CD4-positive, alpha-beta T cell treated with Interleukin-21 for 1 hour (primary cell): ENCODE measurements at regions not wholly inside any gene's neighbourhood (a gene's known extent, or its start where the extent isn't known, plus 50 kb on each side); places are given as distances from the start of the nearest gene placed in this dataset.
"Not testable (repeated sequence)": the region's sequence is repeated elsewhere in the genome, so short reads cannot be mapped to it uniquely, and the experiment has no call there.

ENCODE experiments used
- DNase-seq: peaks from one replicate; pipeline ENCODE4 v3.0.0-alpha.2; 2020

GRCh38 chr1:10867914-10868598 lies 71.6 kb upstream of the CASZ1 start:
- DNase-seq, result no peak

DNA sequence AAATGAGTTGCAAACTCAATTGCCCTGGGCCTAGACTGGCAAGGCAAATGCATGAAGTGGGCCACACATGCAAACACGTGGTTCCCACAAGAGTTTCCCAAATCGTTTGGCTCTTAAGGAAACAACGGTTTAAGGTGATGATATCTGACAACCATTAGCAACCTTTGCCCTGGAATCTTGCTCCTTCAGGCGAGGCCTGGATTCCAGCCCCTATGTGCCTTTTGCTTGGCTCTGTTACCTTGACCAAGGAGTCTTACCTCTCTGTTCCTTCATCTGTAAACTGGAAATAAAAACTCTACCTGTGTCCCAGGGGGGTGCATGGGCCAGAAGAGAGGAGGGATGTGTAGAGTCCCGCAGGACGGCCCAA lies 72.1 kb upstream of the CASZ1 start:
- no peak for DNase-seq

- no peak for DNase-seq
These were observed 73.5 kb upstream of the CASZ1 start for GRCh38 chr1:10869933-10870332.

DNA sequence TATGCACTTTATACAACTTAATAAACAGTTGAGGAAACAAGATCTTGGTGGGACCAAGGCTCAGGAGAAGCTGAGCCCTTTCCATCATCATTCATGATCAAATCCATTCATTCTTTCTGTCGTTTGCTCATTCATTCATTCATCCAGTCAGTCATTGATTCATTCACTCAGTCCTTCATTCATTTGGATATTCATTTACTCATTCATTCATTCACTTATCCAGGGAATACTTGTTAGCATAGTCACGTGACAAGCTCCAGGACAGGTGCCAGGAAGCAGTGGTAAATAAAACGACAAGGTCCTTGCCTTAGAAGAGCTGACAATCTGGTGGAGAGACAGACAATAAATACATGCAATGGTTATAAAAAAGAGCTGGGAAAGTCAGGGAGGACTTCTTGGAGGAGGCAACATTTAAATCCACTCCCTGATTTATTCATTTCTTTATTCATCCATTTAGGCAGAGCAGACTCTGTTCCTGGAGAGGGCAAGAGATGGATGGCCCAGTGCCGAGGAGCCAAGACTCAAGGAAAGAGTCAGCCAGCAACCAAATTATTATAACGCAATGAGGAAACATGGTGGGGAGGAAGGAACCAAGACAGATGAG lies 74.1 kb upstream of the CASZ1 start:
- DNase-seq, result no peak

DNA sequence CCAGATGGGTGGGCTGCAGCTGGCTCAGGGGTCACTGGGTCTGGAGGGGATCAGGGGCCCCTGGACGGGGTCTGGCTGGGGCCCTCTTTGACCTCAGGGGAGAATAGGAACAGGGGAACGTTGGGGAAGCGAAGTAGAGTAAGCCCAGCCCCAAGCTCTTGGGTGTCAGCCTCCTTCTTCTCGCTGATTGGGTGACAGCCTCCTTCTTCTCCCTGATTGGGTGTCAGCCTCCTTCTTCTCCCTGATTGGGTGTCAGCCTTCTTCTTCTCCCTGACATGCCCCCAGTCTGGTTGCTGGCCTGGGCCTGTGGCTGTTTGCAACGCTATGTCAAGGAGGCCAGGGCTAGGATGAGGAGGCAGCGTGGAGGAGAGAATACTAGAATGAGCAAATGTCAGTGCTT lies 76.7 kb upstream of the CASZ1 start:
- DNase-seq, result no peak

GRCh38 chr1:10874351-10874750 lies 77.9 kb upstream of the CASZ1 start:
- DNase-seq, result no peak

- DNase-seq, result no peak
These were observed 81.4 kb upstream of the CASZ1 start for GRCh38 chr1:10877894-10878293.

GRCh38 chr1:10878469-10878868 lies 82.0 kb upstream of the CASZ1 start:
- no peak for DNase-seq

DNA sequence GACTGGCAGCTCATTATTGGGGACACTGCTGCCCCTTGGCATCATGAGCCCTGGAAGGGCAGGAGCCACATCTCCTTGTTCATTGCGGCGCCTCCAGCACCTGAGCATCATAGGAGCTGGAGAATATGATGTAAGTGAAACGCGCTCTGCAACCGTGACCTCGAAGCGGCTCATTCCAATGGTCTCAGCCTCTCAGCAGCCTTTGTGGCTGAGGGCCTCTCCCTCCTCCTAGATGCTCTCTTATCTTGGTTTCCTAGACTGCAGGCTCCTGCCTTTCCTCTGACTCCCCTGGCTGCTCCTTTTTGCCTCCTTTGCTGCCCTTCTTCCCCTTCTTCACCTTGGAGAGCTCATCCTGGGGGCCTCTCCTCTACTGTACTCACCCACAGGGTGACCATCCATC lies 83.6 kb upstream of the CASZ1 start:
- no peak for DNase-seq

- no peak for DNase-seq
These were observed 84.6 kb upstream of the CASZ1 start for GRCh38 chr1:10881046-10881445.

DNA sequence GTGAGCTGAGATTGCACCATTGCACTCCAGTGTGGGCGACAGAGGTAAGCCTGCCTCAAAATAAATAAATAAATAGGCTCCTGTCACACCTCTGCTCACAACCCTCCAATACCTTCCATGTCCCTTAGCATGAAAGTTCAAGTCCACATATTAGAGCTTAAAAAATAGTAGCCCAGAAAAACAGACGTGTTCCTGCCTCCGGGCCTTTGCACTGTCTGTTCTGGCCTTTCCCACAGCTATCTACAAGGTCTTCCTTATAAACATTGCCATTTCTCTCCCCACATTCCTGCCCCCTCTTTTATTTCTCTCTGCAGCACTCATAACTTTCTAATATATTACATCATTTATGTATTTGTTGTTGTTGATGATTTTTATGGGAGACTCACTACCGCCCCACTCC lies 85.6 kb upstream of the CASZ1 start:
- DNase-seq, result no peak

DNA sequence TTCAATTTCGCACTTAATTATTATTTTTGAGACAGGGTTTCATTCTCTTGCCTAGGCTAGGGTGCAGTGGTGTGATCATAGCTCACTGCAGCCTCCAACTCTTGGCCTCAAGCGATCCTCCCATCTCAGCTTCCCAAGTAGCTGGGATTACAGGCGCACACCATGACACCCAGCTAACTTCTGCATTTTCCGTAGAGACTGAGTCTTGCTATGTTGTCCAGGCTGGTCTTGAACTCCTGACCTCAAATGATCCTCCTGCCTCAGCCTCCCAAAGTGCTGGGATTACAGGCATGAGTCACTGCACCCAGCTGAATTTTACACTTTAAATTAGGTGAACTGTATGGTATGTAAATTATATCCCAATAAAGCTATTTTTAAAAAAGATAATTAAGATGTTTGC lies 90.6 kb upstream of the CASZ1 start:
- not testable (repeated sequence) for DNase-seq

- no peak for DNase-seq
These were observed 91.8 kb upstream of the CASZ1 start for GRCh38 chr1:10888291-10888690.

DNA sequence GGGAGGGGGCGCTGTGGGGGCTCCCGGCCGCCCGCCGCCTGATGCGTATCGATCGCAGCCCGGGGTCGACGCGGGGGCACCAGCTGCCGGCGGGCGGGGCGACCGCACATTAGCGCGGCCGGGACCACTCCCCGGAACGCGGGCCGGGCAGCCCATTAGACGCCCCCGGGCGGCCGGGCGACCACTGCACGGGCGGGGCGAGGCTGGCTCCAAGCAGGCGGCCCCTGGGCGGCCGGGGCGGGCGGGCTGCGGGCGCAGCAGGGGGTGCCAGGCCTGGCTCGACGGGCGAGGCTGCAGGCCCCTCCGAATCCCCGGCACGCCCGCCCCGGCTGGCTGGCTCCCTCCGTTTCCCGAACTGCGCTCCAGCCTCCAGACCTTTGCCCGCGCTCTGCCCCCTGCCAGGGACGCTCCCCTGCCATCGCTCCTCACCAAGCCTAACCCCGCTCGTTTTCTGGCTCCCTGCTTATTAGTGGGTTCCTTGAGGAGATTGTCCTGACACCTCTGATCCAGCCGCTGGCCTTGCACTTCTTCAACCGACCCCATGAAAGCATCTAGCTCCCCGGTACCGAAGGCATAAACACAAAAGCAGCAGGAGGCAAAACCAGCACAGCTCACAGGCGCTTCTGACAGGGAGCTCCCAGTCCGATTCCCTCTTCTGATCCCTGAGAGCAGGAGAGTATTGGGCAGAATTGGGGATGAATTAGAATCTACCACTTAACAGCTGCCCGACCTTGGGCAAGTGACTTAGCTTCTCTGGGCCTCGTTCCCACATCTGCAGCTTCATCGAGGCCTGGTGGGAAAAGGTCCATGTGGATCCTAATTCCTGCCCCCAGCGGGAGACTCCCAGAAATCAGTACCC lies 92.6 kb upstream of the CASZ1 start:
- DNase-seq, result no peak

- no peak for DNase-seq
These were observed 93.4 kb upstream of the CASZ1 start for GRCh38 chr1:10889650-10890353.

GRCh38 chr1:10890491-10891071 lies 94.1 kb upstream of the CASZ1 start:
- no peak for DNase-seq

DNA sequence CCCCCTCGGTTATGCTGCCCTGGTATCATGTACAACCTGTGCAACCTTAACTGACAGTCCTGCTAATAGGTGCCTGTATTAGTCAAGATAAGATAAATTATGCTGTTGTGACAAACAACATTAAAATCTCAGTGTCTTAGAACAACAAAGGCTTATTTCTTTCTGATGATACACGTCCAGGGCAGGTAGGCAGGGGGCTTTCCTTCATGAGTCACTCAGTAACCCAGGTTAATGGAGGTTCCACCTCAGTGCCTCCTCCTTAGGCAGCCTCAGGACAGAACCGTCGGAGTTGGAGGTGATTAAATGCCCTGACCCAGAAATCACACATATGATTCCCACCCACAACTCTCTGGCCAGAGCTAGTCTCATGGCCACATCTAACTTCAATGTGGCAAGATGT lies 94.6 kb upstream of the CASZ1 start:
- DNase-seq, result no peak

DNA sequence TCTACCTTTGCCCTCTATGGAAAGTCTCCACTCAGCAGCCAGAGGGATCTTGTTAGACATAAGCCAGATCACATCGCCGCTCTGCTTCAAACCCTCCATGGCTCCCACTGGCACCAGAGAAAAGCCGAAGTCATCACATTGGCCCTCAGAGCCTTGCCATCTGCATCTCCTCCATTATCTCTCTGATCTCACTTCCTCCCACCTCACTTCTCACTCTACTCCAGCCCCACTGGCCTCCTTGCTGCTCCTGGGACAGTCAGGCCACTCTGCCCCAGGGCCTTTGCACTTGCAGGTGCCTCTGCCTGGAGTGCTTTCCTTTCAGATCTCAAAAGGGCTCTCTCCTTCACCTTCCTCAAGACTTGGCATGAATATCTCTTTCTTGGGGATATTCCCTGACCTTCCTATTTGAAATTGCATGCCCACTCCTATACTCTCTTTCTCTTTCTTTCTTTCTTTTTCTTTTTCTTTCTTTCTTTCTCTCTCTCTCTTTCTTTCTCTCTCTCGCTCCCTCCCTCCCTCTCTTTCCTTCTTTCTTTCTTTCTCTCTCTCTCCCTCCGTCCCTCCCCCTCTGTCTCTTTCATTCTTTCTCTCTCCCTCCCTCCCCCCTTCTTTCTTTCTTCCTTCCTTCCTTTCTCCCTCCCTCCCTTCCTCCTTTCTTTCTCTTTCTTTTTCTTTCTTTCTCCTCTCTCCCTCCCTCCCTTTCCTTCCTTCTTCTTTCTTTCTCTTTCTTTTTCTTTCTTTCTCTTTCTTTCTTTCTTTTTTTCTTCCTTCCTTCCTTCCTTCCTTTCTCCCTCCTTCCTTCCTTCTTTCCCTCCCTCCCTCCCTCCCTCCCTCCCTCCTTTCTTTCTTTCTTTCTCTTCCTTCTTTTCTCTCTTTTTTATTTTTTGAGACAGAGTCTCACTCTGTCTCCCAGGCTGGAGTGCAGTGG lies 96.0 kb upstream of the CASZ1 start:
- no peak for DNase-seq

DNA sequence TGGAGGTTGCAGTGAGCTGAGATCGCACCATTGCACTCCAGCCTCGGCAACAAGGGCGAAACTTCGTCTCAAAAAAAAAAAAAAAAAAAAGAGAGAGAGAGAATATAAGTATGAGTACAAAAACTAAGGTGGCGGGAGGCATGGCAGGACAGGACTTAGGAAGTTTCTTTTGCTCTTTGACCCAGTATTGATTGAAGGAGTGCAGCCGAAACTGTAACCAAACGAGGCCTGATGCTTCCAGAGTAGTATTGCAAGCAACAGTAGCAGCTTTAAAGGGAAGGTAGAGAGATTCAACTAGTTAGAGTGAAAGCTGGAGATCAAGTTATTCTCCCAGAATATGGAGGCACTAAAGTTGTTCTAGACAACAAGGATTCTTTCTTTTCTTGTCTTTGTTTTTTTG lies 99.2 kb upstream of the CASZ1 start:
- no peak for DNase-seq

DNA sequence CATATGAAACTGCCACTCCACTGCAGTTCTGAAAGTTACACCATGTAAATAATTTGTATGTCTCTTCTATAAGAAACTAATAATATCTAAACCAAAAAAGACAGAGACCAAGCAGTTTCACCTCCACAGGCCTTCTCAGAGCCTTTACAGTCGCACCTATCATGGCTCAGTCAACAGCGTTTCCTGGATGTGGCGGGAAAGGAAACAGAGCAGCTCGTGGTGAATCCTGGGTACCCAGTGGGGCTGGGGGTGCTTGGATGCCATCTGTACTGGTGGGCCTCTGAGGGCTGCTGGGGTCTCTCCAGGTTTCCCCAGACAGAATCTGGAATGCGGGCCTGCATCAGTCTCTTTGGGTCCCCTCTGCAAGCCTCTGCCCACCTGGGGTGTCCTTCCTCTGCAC lies 100.2 kb upstream of the CASZ1 start:
- no peak for DNase-seq

GRCh38 chr1:10897321-10897980 lies 101.0 kb upstream of the CASZ1 start:
- DNase-seq, result no peak
